ENCODE measurements at regions not wholly inside any gene's neighbourhood (a gene's known extent, or its start where the extent isn't known, plus 50 kb on each side); places are given as distances from the start of the nearest gene placed in this dataset.

- 42 to 63% methylated on average over 3 of the region's 3 CpGs for WGBS, 2 donors
- no peak for DNase-seq
Observed at GRCh38 chr21:27450216-27450615, 483.3 kb upstream of the ADAMTS5 start.

GRCh38 chr21:27448960-27449359 lies 482.1 kb upstream of the ADAMTS5 start:
- no peaks in the 10 kb centered on the region for H3K4me1 ChIP-seq
- TF ChIP-seq POLR2A (IDR thresholded peaks at IDR 0.05) (no peak), CTCF (IDR thresholded peaks at IDR 0.05) (no peak)
- no peak overlapping the region for H3K27ac ChIP-seq
- H3K36me3 ChIP-seq (replicated peaks in 1 of 2; ENCODE audit: insufficient read depth in 1 of 2, low read depth in 2 of 2), result no peaks in the 10 kb centered on the region
- no peaks in the 10 kb centered on the region for H3K9me3 ChIP-seq
- peak; percentile 40 for ATAC-seq
- DNase-seq, result peak in 3 of 4 donors; percentile 16 to 48 (median 19)
- no peak overlapping the region for H3K4me3 ChIP-seq
- intact Hi-C loops (cut with DNase I), result no loop called here
- 57 to 72% methylated on average over 7 of the region's 7 CpGs for WGBS, 2 donors
- H3K27me3 ChIP-seq, result no peaks in the 10 kb centered on the region

More at GRCh38 chr21:27450216-27450615, 483.3 kb upstream of the ADAMTS5 start:
- Histone ChIP-seq H3K9me3 (no peaks in the 10 kb centered on the region), H3K27me3 (no peaks in the 10 kb centered on the region), H3K4me1 (no peaks in the 10 kb centered on the region), H3K36me3 (replicated peaks in 1 of 2; ENCODE audit: insufficient read depth in 1 of 2, low read depth in 2 of 2) (no peaks in the 10 kb centered on the region), H3K27ac (no peak overlapping the region), H3K4me3 (no peak overlapping the region)
- TF ChIP-seq POLR2A (IDR thresholded peaks at IDR 0.05) (no peak), CTCF (IDR thresholded peaks at IDR 0.05) (no peak)
- ATAC-seq, result no peak
- intact Hi-C loops (cut with DNase I), result no loop called here

- H3K27me3 ChIP-seq, result no peaks in the 10 kb centered on the region
- 76 to 84% methylated on average over 1 of the region's 1 CpG for WGBS, 2 donors
- no peaks in the 10 kb centered on the region for H3K9me3 ChIP-seq
- H3K27ac ChIP-seq, result no peak overlapping the region
- TF ChIP-seq POLR2A (IDR thresholded peaks at IDR 0.05) (no peak), CTCF (IDR thresholded peaks at IDR 0.05) (no peak)
- ATAC-seq (no peak), DNase-seq (no peak)
- intact Hi-C loops (cut with DNase I), result no loop called here
- H3K4me3 ChIP-seq, result no peak overlapping the region
- H3K4me1 ChIP-seq, result no peaks in the 10 kb centered on the region
- H3K36me3 ChIP-seq (replicated peaks in 1 of 2; ENCODE audit: insufficient read depth in 1 of 2, low read depth in 2 of 2), result no peaks in the 10 kb centered on the region
Observed at GRCh38 chr21:27447843-27448242, 481.0 kb upstream of the ADAMTS5 start.

- Histone ChIP-seq H3K4me3 (no peak overlapping the region), H3K9me3 (no peaks in the 10 kb centered on the region), H3K27ac (no peak overlapping the region), H3K27me3 (no peaks in the 10 kb centered on the region), H3K4me1 (no peaks in the 10 kb centered on the region), H3K36me3 (replicated peaks in 1 of 2; ENCODE audit: insufficient read depth in 1 of 2, low read depth in 2 of 2) (no peaks in the 10 kb centered on the region)
- WGBS, 2 donors, result 26 to 35% methylated on average over 3 of the region's 3 CpGs
- TF ChIP-seq POLR2A (IDR thresholded peaks at IDR 0.05), result no peak
- TF ChIP-seq CTCF (IDR thresholded peaks at IDR 0.05), result no peak
- intact Hi-C loops (cut with DNase I), result no loop called here
- ATAC-seq, result no peak
- DNase-seq, result no peak
Observed at GRCh38 chr21:27429710-27430341, 462.9 kb upstream of the ADAMTS5 start.

GRCh38 chr21:27426196-27426595 lies 459.3 kb upstream of the ADAMTS5 start:
- TF ChIP-seq POLR2A (IDR thresholded peaks at IDR 0.05), result no peak
- no peak for TF ChIP-seq CTCF (IDR thresholded peaks at IDR 0.05)
- WGBS, 2 donors, result 16 to 47% methylated on average over 1 of the region's 1 CpG
- DNase-seq, result no peak
- no peak overlapping the region for H3K27ac ChIP-seq
- ATAC-seq, result no peak
- intact Hi-C loops (cut with DNase I), result no loop called here
- H3K9me3 ChIP-seq, result no peaks in the 10 kb centered on the region
- H3K36me3 ChIP-seq (replicated peaks in 1 of 2; ENCODE audit: insufficient read depth in 1 of 2, low read depth in 2 of 2), result no peaks in the 10 kb centered on the region
- no peaks in the 10 kb centered on the region for H3K4me1 ChIP-seq
- no peak overlapping the region for H3K4me3 ChIP-seq
- H3K27me3 ChIP-seq, result no peaks in the 10 kb centered on the region
